ENCODE measurements at regions not wholly inside any gene's neighbourhood (a gene's known extent, or its start where the extent isn't known, plus 50 kb on each side); places are given as distances from the start of the nearest gene placed in this dataset.

- TF ChIP-seq FOXM1 (IDR thresholded peaks at IDR 0.05; ENCODE audit: borderline replicate concordance) (no peak), L3MBTL2 (conservative IDR thresholded peaks at IDR 0.05) (no peak), SUZ12 (IDR thresholded peaks at IDR 0.05) (no peak), FOXK2 (IDR thresholded peaks at IDR 0.05) (no peak), CTBP1 (IDR thresholded peaks at IDR 0.05; ENCODE audit: borderline replicate concordance) (no peak), BHLHE40 (IDR thresholded peaks at IDR 0.05; ENCODE audit: borderline replicate concordance) (no peak), TARDBP (IDR thresholded peaks at IDR 0.05) (no peak), SP1 (IDR thresholded peaks at IDR 0.05) (no peak), NFRKB (IDR thresholded peaks at IDR 0.05) (no peak), FOXA1 (IDR thresholded peaks at IDR 0.05) (no peak)
- TF ChIP-seq, protein P1, sequence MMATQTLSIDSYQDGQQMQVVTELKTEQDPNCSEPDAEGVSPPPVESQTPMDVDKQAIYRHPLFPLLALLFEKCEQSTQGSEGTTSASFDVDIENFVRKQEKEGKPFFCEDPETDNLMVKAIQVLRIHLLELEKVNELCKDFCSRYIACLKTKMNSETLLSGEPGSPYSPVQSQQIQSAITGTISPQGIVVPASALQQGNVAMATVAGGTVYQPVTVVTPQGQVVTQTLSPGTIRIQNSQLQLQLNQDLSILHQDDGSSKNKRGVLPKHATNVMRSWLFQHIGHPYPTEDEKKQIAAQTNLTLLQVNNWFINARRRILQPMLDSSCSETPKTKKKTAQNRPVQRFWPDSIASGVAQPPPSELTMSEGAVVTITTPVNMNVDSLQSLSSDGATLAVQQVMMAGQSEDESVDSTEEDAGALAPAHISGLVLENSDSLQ (IDR thresholded peaks at IDR 0.05), result no peak
These were observed 326.8 kb downstream of the TCERG1L start for GRCh38 chr10:130984686-130985085.

All from HEK293T (cell line).